OCI-LY7 (cell line): ENCODE measurements at regions not wholly inside any gene's neighbourhood (a gene's known extent, or its start where the extent isn't known, plus 50 kb on each side); places are given as distances from the start of the nearest gene placed in this dataset.
"Not testable (repeated sequence)": the region's sequence is repeated elsewhere in the genome, so short reads cannot be mapped to it uniquely, and the experiment has no call there.

Experiments used
- EZH2phosphoT487 ChIP-seq: fragments of 200-600 bp; sonication (generic); IDR thresholded peaks from 2 replicates; pipeline ENCODE4 v1.6.1; 2018; ENCODE audit warnings: low read depth, borderline replicate concordance, mild to moderate bottlenecking, mixed run types, antibody characterized with exemption, low read length, moderate library complexity, mixed read lengths
- TF ChIP-seq, protein P1 (sequence below): fragments of 200-600 bp; sonication (generic); conservative IDR thresholded peaks from 2 replicates; pipeline ENCODE4 v1.5.1; 2014; ENCODE audit warnings: mild to moderate bottlenecking, antibody characterized with exemption, low read length, moderate library complexity, mixed read lengths

DNA sequence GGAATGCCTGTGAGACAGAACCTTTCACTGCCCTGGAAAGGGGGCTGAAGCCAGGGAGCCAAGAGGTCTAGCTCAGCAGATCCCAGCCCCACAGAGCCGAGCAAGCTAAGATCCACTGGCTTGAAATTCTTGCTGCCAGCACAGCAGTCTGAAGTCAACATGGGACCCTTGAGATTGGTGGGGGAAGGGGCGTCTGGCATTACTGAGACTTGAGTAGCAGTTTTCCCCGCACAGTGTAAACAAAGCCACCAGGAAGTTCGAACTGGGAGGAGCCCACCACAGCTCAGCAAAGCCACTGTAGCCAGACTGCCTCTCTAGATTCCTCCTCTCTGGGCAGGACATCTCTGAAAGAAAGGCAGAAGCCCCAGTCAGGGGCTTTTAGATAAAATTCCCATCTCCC, 90.3 kb upstream of the FGGY start:
- TF ChIP-seq, protein P1, sequence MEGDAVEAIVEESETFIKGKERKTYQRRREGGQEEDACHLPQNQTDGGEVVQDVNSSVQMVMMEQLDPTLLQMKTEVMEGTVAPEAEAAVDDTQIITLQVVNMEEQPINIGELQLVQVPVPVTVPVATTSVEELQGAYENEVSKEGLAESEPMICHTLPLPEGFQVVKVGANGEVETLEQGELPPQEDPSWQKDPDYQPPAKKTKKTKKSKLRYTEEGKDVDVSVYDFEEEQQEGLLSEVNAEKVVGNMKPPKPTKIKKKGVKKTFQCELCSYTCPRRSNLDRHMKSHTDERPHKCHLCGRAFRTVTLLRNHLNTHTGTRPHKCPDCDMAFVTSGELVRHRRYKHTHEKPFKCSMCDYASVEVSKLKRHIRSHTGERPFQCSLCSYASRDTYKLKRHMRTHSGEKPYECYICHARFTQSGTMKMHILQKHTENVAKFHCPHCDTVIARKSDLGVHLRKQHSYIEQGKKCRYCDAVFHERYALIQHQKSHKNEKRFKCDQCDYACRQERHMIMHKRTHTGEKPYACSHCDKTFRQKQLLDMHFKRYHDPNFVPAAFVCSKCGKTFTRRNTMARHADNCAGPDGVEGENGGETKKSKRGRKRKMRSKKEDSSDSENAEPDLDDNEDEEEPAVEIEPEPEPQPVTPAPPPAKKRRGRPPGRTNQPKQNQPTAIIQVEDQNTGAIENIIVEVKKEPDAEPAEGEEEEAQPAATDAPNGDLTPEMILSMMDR = not testable (repeated sequence)
- TF ChIP-seq EZH2phosphoT487 = not testable (repeated sequence)
